Activated CD8-positive, alpha-beta T cell treated with anti-CD3 and anti-CD28 coated beads for 36 hours (primary cell): ENCODE measurements at regions not wholly inside any gene's neighbourhood (a gene's known extent, or its start where the extent isn't known, plus 50 kb on each side); places are given as distances from the start of the nearest gene placed in this dataset.

ENCODE experiments used
- ATAC-seq: fragments of 200-7000 bp; cut with Tn5 transposase; one replicate; pipeline ENCODE4 v1.10.0; 2021; ENCODE audit warnings: mild to moderate bottlenecking, moderate library complexity
- CTCF ChIA-PET: fragments of 350-600 bp; sonication (Branson Sonifier 250); formaldehyde crosslinking; loops from one replicate; lab custom pipeline; 2021; ENCODE audit warnings: antibody characterized with exemption; lab: Charles Lee
- POLR2A ChIA-PET: fragments of 350-600 bp; sonication (Branson Sonifier 250); formaldehyde crosslinking; loops from one replicate; lab custom pipeline; 2021; ENCODE audit warnings: antibody characterized with exemption; lab: Charles Lee
- DNase-seq: peaks from one replicate; pipeline ENCODE4 v3.0.0-alpha.2; 2020
- H3K27ac Mint-ChIP-seq: one replicate; pipeline ENCODE4 v1.8.0; 2021; ENCODE audit warnings: mild to moderate bottlenecking, mixed read lengths
- H3K27me3 Mint-ChIP-seq: one replicate; pipeline ENCODE4 v1.8.0; 2021; ENCODE audit warnings: mixed read lengths
- H3K36me3 Mint-ChIP-seq: one replicate; pipeline ENCODE4 v1.8.0; 2021; ENCODE audit warnings: low read depth, mixed read lengths
- H3K4me1 Mint-ChIP-seq: one replicate; pipeline ENCODE4 v1.8.0; 2021; ENCODE audit warnings: low read depth, mixed read lengths
- H3K4me3 Mint-ChIP-seq: one replicate; pipeline ENCODE4 v1.8.0; 2021; ENCODE audit warnings: mild to moderate bottlenecking, moderate library complexity, mixed read lengths
- H3K9me3 Mint-ChIP-seq: one replicate; pipeline ENCODE4 v1.8.0; 2021; ENCODE audit warnings: mixed read lengths
- CTCF ChIP-seq: fragments of 200-600 bp; IDR thresholded peaks from one replicate; pipeline ENCODE4 v1.8.0; 2022; ENCODE audit warnings: antibody characterized with exemption, mild to moderate bottlenecking
- intact Hi-C: fragments of 100-400 bp; cut with micrococcal nuclease; formaldehyde crosslinking; loops from one replicate; pipeline ENCODE4 v1.10.0; 2022

- intact Hi-C loops: no loop called here
- Mint-ChIP-seq H3K36me3 (no peaks in the 10 kb centered on the region), H3K4me3 (no peak overlapping the region), H3K9me3 (no peaks in the 10 kb centered on the region), H3K27me3 (no peaks in the 10 kb centered on the region), H3K27ac (no peak overlapping the region), H3K4me1 (no peaks in the 10 kb centered on the region)
- ATAC-seq (no peak), DNase-seq (no peak)
- ChIA-PET CTCF (no interaction called here), POLR2A (no interaction called here)
- TF ChIP-seq CTCF: no peak
Observed at GRCh38 chr5:106510321-106510720, 1160.4 kb downstream of the EFNA5 start.

- Mint-ChIP-seq H3K9me3 (no peaks in the 10 kb centered on the region), H3K4me3 (no peak overlapping the region), H3K27me3 (no peaks in the 10 kb centered on the region), H3K4me1 (no peaks in the 10 kb centered on the region), H3K27ac (no peak overlapping the region), H3K36me3 (no peaks in the 10 kb centered on the region)
- TF ChIP-seq CTCF: no peak
- intact Hi-C loops: no loop called here
- ATAC-seq (no peak), DNase-seq (no peak)
- CTCF ChIA-PET: no interaction called here
- POLR2A ChIA-PET: no interaction called here
Observed at GRCh38 chr5:106508894-106509293, 1161.8 kb downstream of the EFNA5 start.

DNA sequence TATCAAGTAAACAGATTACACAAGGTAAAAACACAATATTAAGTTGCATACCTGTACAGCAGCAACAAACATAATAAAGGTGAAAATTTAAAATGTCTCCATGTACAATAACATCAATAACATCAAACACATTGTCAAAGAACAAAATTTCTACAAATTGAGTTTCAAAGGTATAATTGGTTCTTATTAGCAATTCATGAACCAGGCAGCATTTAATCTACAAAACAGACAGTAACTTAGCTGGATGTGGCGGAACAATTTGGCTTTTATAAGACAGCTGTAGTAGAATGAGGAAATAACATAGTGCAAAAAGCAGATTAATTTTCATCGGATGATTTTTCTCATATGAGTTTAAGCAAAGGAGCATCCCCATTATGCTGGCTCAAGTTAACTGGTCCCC lies 1176.8 kb downstream of the EFNA5 start:
- POLR2A ChIA-PET: no interaction called here
- H3K36me3 Mint-ChIP-seq: no peaks in the 10 kb centered on the region
- H3K4me1 Mint-ChIP-seq: no peaks in the 10 kb centered on the region
- H3K27ac Mint-ChIP-seq: no peak overlapping the region
- intact Hi-C loops: no loop called here
- no peak for DNase-seq
- H3K27me3 Mint-ChIP-seq: no peaks in the 10 kb centered on the region
- H3K4me3 Mint-ChIP-seq: no peak overlapping the region
- no peaks in the 10 kb centered on the region for H3K9me3 Mint-ChIP-seq
- CTCF ChIA-PET: no interaction called here
- no peak for ATAC-seq
- no peak for TF ChIP-seq CTCF

DNA sequence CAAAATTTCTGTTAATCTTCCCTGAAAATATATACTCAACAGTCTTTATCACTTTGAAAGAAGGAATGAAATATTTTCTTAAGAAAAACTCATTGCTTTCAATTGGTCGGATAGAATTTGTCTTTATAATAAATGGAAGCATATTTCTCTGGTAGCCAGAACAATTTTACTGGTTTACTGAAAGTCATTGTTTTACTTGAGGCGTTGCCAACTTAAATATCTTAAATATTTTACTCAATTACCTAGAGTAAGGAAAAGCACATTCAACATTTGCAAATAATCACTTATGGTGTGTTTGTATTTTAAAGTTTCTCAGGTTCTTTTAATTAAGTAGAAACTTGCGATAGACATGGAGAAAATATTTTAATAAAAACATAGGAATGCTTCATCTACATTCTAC lies 1181.7 kb downstream of the EFNA5 start:
- no peak for DNase-seq
- Mint-ChIP-seq H3K4me3 (no peak overlapping the region), H3K9me3 (peaks cover 1% of the 10 kb centered on the region), H3K36me3 (no peaks in the 10 kb centered on the region), H3K27ac (no peak overlapping the region), H3K4me1 (no peaks in the 10 kb centered on the region), H3K27me3 (no peaks in the 10 kb centered on the region)
- no peak for ATAC-seq
- CTCF ChIA-PET: no interaction called here
- no peak for TF ChIP-seq CTCF
- POLR2A ChIA-PET: no interaction called here
- intact Hi-C loops: no loop called here

DNA sequence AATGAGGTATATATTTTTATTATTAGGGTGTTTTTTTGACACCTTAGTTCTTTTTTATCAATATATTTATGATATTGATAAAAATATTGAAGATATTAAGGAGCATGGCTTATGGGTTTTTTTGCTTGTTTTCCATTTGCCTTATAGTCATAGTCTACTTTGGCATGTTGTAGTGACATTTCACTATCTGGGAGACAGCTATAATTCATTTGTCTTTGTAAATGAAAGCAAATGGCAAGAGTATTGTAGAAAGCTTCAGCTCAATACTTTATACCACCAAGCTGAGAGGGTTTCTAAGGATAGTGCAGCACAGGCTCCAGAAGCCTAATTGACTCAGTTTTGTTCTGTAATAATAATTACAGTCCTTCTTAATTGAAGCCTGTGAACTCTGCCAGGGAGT lies 1182.3 kb downstream of the EFNA5 start:
- Mint-ChIP-seq H3K27ac (no peak overlapping the region), H3K9me3 (peaks cover 1% of the 10 kb centered on the region), H3K4me1 (no peaks in the 10 kb centered on the region), H3K4me3 (no peak overlapping the region), H3K36me3 (no peaks in the 10 kb centered on the region), H3K27me3 (no peaks in the 10 kb centered on the region)
- POLR2A ChIA-PET: no interaction called here
- TF ChIP-seq CTCF: no peak
- no peak for ATAC-seq
- intact Hi-C loops: no loop called here
- CTCF ChIA-PET: no interaction called here
- DNase-seq: no peak
